Colon (tissue), 2 donors: ENCODE measurements at regions not wholly inside any gene's neighbourhood (a gene's known extent, or its start where the extent isn't known, plus 50 kb on each side); places are given as distances from the start of the nearest gene placed in this dataset.

Experiments used
- FAIRE-seq: peaks from 2 replicates; lab custom pipeline; 2012; peaks lifted over from hg19 to GRCh38; lab: Jason Lieb, UNC
- donor health status: control.
- donor health status: control.

DNA sequence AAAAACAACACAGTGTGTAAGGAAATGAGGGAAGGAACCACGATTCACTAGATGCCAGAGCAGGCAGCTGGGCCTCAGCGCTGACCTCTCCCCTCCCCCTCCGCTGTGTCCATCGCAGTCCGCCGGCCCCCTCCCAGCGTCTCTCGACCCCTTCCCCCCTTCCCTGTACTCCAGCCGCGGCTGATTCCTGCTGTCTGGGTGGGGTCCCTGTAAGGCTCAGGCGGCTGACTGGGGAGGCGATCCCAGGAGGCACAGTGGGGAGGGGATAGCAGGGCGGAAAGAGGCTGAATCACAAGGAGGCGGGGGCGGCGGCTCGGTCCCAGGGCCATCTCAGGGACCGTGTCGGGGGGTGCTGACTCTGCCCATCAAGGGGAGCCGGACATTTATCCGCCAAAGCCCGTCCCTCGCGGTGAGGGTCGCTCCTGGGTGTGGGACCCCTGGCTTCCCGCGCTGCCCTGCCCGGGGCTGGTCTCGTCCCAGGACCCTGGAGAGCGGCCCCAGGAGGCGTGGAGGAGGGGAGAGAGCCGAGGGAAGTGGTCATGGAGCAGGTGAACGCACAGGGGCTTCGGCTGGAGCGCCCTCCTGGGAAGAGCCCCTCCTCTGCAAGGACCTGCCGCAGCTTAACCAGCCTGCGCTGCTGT, 241.9 kb downstream of the PTPRU start:
- FAIRE-seq, result no peak

DNA sequence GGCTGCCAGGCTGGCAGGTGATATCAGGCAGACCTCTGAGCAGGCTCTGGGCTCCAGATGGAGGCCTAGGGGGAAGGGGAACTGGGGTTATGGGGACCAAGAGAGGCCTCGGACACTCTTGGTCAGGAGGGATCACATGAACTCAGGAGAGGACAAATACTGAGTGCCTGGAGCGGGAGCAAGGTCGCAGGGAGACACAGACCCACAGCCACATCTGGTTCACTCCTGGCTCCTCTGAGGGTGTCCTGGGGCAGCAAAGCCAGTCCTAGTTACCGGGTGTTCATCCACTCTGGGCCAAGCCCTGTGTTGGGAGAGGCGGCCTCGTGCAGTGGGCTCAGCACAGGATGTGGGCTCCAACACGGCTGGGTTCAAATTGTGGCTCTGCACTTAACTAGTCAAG, 239.0 kb downstream of the PTPRU start:
- FAIRE-seq, result no peak

DNA sequence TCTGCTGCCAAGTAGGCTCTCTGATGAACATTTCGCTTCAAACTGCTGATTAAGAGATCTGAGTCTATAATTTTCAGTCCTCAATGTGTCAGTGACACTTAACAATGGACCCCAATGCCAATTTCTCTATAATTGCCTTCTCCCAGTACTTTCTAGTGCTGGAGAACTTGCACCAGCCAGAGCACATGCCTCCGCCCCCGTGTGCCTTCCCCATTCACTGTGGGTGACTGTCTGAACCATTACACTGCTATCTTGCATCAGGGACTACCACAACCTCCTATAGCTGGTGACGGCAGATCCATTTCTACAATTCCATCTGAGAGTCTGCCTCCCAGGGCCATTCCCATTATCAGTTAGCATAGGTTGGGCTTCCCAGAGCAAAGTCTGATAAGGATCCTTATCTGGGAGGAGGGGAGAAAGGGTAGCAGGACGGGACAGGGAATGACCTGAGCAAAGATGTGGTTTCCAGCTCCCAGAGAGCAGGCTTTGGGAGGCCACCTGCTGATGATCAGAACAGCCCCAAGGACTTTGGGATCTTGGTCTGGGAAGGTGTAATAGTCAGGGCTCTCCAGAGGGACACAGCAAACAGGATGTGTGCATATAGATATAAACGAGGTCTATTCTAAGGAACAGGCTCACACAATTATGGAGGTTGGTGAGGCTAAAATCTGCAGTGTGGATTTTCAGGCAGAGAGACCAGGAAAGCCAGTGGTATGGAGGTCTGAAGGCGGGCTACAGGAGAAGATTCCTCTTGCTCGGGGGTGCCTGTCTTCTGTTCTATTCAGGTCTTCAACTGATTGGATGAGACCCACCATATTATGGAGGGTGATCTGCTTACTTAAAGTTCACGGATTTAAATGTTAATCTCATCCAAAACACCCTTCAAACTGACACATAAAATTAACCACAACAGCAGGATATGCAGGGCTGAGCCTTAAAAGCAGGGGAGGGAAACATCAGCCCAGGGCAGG, 238.2 kb downstream of the PTPRU start:
- FAIRE-seq, result no peak

DNA sequence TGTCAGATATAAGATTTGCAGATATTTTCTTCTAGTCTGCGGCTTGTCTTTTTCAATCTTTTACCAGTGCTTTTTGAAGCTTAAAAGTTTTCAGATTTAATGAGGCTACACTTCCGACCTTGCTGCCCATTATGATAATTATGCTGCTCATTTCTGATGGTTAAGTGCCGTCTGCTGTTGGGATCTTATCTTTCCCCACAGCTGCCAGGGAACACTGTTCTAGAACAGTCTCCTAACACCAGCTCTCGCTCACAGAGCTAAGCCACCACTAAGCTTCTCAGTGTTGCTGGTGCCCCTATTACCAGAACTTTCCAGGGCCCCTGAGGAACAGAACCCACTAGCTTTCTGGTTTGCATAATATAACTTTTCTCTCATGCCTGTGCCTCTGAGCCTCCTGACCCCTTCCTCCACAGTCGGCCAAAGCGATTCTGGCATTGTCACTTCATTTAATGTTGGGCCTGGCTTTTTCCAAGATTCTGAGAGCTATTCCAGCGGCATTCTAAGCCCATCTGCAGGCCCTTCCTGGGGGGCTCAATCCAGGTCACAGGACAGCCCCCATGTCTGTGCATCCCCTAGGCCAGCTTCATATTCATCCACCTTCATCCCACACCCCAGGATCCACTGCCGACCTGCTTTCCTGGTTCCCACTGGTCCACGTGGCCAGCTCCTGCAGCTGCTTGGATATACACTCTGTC, 237.0 kb downstream of the PTPRU start:
- no peak for FAIRE-seq

DNA sequence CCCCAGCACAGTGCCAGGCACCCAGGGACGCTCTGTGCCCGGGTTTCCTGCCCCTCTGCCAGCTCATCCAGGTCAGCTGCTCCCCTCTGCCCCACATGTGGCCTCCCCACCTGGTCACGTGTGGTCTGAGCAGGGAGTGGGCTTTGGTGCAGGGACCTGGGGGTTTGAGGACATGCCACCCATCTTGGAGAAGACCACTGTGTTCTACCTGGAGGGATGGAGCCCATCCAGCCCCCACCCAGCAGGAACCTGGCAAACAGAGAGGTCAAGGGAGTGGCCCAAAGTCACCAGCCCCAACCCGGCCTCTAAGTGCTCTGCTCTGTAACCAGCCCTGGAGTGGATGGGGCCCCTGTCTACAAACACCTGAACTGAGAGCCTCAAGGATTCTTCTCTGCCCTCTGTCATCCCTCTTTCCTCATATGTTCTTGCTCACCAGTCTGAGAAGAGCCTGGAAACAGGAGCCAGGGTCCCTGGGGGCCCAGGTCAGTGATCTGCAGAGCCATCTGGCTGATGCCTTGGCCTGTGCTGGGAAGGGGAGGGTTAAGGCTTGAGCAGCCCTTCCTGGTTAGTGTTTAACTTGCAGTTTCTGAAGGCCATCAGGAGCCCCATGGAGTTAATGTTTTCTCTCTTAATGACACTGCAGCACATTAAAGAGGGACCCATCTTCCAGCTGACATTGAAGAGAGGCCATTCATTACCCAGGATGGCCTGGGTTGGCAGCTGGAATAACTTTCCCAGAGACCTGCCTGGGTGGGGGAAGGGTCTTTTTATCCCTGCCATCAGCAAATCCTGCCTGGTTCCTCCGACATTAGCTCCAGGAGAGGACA, 235.4 kb downstream of the PTPRU start:
- no peak for FAIRE-seq

DNA sequence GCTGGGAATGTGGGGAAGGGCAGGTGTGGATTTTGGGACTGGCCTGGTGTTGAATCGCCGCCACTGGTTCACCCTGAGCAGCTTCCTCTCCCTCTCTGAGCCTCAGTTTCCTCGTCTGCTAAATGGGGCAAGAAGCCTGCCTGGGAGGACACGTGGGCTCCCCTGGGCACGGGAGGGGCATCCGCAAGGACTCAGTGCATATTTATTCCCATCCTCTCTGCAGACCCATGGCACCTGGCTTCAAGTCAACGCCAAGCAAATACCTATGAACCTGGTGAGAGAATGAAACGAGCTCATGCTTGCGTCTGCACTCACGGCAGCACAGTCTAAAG, 234.4 kb downstream of the PTPRU start:
- no peak for FAIRE-seq

DNA sequence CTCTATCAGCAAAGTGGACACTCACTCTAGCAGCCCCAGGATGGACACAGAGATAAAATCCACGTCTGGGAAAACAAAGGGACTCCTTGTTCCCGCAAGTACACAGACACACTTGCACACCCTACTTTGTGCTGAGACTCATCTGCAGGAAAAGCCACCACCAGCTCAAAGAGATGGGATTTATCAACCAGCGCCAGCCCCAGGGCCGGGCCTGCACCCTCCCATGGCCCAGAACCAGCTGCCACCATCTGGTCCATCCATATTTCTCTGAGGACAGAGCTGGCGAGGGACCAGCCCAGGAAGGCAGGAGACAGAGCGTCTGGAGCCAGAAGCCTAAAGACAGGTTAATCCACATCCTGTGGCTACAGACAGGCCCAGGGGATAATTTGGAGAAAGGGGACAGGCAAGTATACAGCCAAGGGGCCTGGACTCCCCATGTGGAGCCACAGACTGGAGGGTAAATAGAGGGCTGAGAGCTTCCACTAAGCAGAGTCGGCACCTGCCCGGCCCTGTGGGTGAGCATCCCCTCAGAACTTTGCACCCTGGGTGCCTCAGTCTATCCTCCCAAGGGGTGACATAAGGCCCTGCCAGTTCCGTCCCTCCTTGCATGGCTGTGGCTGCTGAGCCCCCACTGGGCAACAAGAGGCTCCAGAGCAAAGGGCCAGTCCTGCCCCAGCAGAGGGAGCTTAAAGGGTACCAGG, 233.9 kb downstream of the PTPRU start:
- FAIRE-seq, result no peak

DNA sequence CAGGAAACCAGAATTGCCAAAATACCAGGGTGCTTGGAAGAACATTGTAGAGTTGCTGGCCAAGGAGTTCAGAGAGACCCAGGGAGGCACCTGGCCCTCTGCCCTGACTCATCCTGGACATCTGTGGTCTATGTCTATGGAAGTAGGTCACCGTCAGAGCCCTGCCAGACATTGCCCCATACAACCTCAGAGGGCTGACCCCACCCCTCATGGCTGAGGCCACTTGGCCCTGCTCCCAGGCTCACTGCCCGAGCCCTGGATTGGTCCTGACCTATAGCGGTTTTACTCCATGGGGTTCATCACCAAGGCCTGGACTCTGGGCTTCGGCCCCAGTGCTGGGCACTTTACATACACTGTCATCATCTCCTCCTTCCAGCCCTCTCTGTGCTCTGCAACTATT, 233.1 kb downstream of the PTPRU start:
- no peak for FAIRE-seq

DNA sequence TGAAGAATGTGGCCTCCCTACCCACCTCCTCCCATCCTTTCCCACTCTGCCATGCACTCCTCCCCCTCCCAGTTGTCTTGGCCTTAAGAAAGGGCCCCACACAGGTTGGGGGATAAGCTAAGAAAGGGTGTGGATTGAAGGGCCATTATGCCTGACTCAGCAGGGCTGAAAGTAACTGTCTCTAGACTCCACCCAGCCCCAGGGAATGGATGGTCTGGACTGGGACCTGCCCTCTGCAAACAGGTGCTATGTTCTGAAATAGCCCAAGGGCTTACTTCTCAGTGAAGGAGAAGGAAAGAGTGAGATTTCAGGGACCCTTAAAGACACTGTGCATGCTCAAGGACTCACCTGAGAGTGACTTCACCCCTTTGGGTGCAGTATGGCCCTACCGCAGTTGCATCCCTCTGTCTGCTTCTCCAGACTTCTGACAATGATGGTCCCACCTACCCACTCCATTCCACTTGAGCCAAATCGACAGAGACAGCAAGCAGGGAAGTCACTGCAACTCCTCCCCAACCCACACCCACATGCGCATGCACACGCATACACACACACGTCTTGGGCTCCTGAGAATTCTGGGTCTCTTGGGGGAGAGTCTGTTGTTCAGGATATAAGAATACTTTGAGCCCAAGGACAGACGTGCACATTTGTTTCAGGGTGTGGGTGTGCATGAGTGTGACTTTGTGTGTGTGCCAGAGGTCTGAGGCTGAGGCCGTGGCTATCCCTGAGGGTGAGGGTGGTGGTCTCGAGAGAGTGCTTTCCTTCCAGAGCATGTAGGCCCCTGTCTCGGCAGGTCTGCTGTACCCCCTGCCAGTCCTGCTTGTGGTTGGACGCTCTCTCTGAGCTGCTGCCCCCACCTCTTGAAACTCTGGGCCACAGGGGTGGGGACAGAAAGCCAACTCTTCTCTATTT, 231.9 kb downstream of the PTPRU start:
- no peak for FAIRE-seq

DNA sequence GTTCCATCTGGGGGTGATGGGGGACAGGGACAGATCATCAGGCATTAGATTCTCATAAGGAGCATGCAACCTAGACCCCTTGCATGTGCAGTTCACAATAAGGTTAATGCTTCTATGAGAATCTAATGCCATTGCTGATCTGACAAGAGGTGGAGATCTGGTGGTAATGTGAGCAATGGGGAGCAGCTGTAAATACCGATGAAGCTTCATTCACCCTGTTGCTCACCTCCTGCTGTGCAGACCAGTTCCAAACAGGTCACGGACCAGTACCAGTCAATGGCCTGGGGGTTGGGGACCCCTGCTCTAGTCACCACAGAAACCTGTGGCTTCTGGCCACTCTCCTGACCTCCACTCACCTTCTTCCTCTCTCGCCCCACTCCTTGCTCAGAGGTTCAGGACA, 229.9 kb downstream of the PTPRU start:
- FAIRE-seq, result no peak

DNA sequence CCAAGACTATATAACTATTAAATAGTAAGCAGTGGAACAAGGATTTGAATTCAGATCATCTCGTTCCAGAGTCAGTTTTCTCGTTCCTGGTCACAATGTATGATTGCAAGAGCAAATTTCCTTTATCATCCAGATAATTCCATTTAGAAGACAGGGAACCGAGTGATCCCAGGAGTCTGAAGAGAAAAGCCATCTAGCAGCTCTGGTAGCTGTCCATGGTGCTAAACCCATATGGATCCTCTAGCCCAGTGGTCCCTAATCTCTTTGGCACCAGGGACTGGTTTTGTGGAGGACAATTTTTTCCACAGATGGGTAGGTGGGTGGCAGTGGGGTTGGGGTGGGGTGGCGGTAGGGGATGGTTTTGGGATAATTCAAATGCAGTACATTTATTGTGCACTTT, 229.4 kb downstream of the PTPRU start:
- no peak for FAIRE-seq

DNA sequence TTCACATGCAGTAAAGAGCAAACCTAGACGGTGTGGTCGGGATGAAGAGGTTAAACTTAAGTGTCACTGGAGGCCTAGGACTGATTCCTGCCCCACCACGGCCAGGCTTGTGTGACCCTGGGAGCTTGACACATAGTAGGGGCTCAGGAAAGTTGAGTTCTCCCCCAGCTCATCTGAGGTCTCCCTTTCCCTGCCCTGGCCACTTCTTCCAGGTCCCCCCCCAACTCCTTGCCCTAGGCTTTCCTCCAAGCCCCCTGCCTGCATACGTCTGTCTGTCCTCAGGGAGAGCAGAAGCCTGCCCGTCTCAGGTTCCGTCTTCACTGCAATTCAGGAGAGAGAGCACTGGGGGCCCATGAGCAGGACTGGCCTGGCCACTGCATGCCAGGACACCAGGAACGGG, 225.8 kb downstream of the PTPRU start:
- no peak for FAIRE-seq

DNA sequence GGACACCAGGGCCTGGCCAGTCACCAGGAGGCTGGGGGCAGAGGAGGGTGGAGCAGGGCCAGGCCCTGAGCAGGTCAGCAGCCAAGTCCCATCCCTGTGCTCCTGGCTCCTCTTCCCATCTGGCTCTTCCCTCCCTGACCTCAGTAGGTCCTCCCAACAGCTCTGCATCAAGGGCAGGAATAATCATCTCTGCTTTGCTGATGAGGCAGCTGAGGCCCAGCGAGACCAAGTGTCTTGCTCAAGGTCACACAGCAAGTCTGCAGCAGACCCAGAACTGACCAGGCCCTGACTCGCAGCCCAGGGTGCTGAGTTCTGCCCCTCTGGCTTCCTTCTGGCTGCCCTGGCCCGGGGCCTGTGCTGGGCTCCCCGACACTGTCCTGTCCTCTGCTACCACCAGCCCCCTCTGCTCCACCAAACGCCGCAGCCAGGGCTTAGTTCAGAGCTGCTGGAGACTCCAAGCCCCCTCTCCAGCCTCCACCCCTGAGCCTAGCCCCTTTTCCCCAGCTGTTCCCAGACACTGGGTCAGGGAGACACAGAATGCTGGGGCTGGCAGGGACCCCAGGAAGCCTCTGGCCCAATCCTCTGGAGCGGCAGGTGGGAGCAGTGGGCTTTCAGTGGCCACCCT, 224.9 kb downstream of the PTPRU start:
- FAIRE-seq, result no peak

DNA sequence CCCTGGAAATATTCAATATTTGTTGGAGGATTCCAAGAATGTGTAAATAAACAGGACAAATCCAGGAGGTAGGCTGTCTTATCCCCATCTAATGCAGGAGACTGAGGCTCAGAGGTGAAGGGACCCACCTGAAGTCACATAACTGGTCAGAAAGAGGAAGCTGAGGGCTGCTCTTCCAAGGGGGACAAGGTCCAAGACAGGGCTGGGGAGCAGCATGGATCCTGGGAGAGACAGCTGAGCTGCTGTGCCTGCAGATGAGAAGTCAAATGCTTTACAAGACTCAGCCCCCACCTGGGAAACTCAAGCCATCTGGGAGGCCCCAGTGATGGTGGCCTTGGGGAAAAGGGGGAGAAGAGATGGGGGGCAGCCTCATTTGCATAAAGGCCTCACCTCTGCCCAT, 224.4 kb downstream of the PTPRU start:
- no peak for FAIRE-seq

DNA sequence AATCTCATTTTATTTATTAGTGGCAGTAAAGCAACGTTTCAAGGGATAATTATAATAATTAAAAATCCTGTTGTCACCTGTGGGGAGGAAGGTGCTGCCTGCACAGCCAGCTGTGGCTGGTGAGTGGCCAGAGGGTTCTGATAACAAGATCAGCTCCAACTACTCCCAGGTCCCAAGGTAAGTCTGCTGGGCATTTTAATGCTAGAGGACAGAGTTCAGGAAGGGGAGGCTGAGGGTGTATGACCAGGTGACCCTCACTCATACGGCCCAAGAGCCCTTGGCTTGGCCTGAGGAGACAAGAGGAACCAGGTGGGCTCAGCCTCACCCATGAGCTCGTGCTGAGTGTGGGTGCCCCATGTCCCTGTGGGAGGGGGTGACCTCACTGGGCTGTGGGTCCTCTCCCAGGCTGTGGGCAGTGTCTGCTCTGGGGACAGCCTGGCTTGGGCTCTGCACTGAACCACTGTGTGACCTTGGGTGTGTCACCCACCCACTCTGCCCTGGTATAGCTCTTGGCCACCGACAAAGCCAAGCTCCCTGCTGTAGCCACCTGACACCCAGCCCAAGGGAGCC, 223.8 kb downstream of the PTPRU start:
- FAIRE-seq, result no peak

DNA sequence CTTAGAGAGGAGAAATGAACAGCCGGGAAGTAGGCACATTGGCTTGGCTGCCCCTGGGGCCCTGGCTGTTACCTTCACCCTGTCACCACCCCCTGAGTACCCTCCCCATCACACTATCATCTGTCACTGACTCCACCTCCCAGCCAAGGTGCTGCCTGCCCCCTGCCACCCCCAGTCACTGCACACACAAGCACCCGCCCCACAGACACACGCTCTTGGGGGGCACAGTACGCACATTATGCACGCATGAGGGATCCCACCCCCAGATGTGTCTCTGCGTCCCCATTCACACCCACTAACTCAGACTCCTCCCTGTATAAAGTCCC, 223.3 kb downstream of the PTPRU start:
- no peak for FAIRE-seq

DNA sequence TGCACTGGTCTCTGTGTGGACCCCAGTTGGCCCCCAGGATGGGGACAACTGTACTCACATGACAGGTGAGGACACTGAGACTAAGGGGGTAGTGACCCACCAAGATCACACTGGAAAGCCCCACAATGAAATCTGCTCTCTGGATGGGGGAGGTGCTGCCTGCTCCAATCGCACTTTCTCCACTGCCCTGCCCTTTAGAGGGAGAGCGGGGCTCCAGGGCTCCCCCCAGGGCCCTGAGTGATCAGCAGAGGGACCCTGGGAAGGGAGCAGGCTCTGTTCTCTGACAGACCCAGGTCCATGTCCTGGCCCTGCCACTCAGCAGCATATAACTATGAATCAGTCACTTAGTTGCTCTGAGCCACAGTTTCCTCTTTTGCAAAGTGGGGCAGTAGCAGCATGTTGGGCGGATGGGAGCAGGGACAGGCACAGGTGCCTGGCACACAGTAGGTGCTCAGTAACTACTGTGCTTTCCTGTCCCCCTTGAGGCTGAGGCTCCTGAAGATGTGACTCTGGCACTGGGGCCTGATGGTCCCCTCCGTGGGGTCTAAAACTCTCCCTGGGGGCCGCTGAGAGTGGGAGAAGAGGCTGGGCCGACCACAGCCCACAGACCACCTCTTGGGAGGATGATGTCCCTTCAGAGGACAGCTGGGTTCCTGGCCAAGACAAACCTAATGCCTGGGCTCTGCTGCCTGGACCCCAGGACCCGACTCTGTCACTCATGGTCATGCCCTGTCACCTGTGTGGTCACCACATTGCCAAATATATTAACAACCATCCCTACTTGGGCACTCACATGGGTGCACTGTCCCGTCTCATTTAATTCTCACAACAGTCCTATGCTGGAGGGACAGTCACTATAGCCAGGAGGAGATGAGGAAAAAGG, 222.7 kb downstream of the PTPRU start:
- FAIRE-seq, result no peak

DNA sequence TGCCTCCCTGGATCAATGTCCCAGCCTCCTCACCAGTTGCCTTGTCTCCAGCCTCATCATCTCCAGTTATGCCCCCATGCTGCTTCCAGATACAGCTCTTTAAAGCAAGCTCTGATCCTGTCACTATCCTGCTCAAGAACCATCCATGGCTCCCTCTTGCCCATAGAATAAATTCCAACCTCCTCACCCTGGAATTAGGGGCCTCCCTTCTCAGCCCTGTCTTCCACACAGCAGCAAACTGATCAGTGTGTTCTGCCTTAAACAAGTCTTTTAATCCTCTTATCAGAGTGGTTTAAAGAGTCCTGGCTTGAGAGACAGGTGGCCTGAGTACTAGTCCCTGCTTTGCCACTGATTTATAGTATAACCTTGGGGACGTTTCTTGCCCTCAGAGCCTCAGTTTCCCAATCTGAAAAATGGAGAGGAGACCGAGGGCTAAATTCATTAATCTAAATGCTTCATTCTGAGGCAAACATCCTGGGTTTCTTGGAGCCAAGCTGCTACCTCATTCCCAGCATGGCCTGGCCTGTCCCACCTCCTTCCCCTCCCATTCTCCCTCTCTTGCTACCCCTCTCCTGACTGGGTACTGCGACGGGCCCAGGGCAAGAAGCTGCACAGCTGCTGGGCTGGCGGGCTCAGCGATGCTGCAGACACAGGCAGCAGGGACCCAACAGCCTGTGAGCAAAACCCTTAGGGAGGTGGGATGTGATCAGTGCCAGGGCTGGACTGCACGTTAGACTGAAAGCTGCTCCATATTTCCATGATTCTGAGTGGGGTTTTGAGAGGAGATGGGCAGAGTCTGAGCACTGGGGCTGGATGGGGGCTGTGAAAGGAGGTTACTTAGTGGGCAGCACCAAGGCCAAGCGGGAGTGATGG, 221.4 kb downstream of the PTPRU start:
- no peak for FAIRE-seq
